Pancreas (tissue), 10 donors: ENCODE measurements at regions not wholly inside any gene's neighbourhood (a gene's known extent, or its start where the extent isn't known, plus 50 kb on each side); places are given as distances from the start of the nearest gene placed in this dataset.

Experiments used
- ATAC-seq, 4 donors: fragments of 200-7000 bp; cut with Tn5 transposase; one replicate each; pipeline versions ENCODE4 v1.8.0 to v1.9.1; 2020; ENCODE audit warnings: mild to moderate bottlenecking in 4 of 4, moderate library complexity in 4 of 4
- DNase-seq, 6 donors: peaks; one replicate each; pipeline ENCODE4 v3.0.0-alpha.2; 2020
- FAIRE-seq: peaks from 2 replicates; lab custom pipeline; 2012; peaks lifted over from hg19 to GRCh38; lab: Jason Lieb, UNC
- H3K27ac ChIP-seq, 4 donors: fragments of 200-600 bp; sonication (generic); 1 replicate in 3 of 4; 2 replicates in 1 of 4; pipeline versions ENCODE4 v1.5.0 to v1.8.0; 2020
- H3K27me3 ChIP-seq, 4 donors: fragments of 200-600 bp; one replicate each; pipeline ENCODE4 v1.8.0; 2021
- H3K36me3 ChIP-seq, 3 donors: fragments of 200-600 bp; sonication (generic) in 1 of 3; one replicate each; pipeline versions ENCODE4 v1.5.0 to v1.8.0; 2020 to 2021
- H3K4me1 ChIP-seq, 3 donors: fragments of 200-600 bp; one replicate each; pipeline ENCODE4 v1.8.0; 2021
- H3K4me3 ChIP-seq, 4 donors: fragments of 200-600 bp; sonication (generic) in 2 of 4; one replicate each; pipeline versions ENCODE4 v1.5.0 to v1.8.0; 2020 to 2021
- H3K9me3 ChIP-seq, 4 donors: fragments of 200-600 bp; one replicate each; pipeline ENCODE4 v1.8.0; 2021
- CTCF ChIP-seq, 4 donors: fragments of 200-600 bp; sonication (generic) in 3 of 4; IDR thresholded peaks; one replicate each; pipeline versions ENCODE4 v1.5.0 to v1.8.0; 2021; ENCODE audit warnings: antibody characterized with exemption in 4 of 4
- WGBS, 2 donors: extraction: QIAGEN DNeasy Blood & Tissue Kit; methylation state at CpG; one replicate each; pipeline ENCODE4 v1.1.7; 2013; 5-methylcytosine and 5-hydroxymethylcytosine counted together
- intact Hi-C, 3 donors: fragments of 100-400 bp; cut with DNase I; formaldehyde crosslinking; loops; one replicate each; pipeline versions ENCODE4 v1.11.1 to v1.14.2; 2022
- donor health status: healthy with polysubstance abuse.
- donor health status: DM: no; HTN: no; CAD: no; lungs with moderate emphysema.
- donor health status: DM: no; HTN: no; CAD: no.
- donor health status: control.
- donor health status: control.
- donor health status: Bipolar disorder and iron deficiency.
- donor health status: DM: yes; HTN: yes; CAD: no.
- donor health status: DM: no; HTN: no; CAD: no.
- donor health status: DM: no; HTN: no; CAD: no.
- donor health status: DM: yes; HTN: yes; CAD: no.

- Histone ChIP-seq H3K4me3 (no peak overlapping the region), H3K4me1 (no peaks in the 10 kb centered on the region), H3K36me3 (no peaks in the 10 kb centered on the region), H3K9me3 (no peaks in the 10 kb centered on the region), H3K27me3 (no peaks in the 10 kb centered on the region), H3K27ac (no peak overlapping the region)
- no peak for DNase-seq
- no peak for ATAC-seq
- FAIRE-seq = no peak
- TF ChIP-seq CTCF (IDR thresholded peaks at IDR 0.05) = no peak
- intact Hi-C loops = no loop called here
Measured at GRCh38 chr18:28602391-28602790, 425.5 kb upstream of the CDH2 start.

- no peak for TF ChIP-seq CTCF (IDR thresholded peaks at IDR 0.05)
- Histone ChIP-seq H3K36me3 (no peaks in the 10 kb centered on the region), H3K9me3 (no peaks in the 10 kb centered on the region), H3K27ac (no peak overlapping the region), H3K27me3 (no peaks in the 10 kb centered on the region), H3K4me3 (no peak overlapping the region), H3K4me1 (no peaks in the 10 kb centered on the region)
- ATAC-seq = no peak
- WGBS, 2 donors = 56 to 71% methylated on average over 4 of the region's 4 CpGs
- FAIRE-seq = no peak
- intact Hi-C loops = no loop called here
- no peak for DNase-seq
Measured at GRCh38 chr18:28594034-28594433, 417.1 kb upstream of the CDH2 start.

GRCh38 chr18:28588884-28589549 lies 412.1 kb upstream of the CDH2 start:
- no peak overlapping the region for H3K27ac ChIP-seq
- no peak for DNase-seq
- intact Hi-C loops = no loop called here
- H3K4me3 ChIP-seq = no peak overlapping the region
- no peaks in the 10 kb centered on the region for H3K36me3 ChIP-seq
- TF ChIP-seq CTCF (IDR thresholded peaks at IDR 0.05) = no peak
- FAIRE-seq = no peak
- no peaks in the 10 kb centered on the region for H3K27me3 ChIP-seq
- H3K4me1 ChIP-seq = no peaks in the 10 kb centered on the region
- 58 to 59% methylated on average over 1 of the region's 1 CpG for WGBS, 2 donors
- no peaks in the 10 kb centered on the region for H3K9me3 ChIP-seq
- ATAC-seq = no peak

GRCh38 chr18:28584731-28585130 lies 407.8 kb upstream of the CDH2 start:
- Histone ChIP-seq H3K27me3 (no peaks in the 10 kb centered on the region), H3K36me3 (no peaks in the 10 kb centered on the region), H3K4me3 (no peak overlapping the region), H3K9me3 (no peaks in the 10 kb centered on the region), H3K27ac (no peak overlapping the region), H3K4me1 (no peaks in the 10 kb centered on the region)
- no peak for TF ChIP-seq CTCF (IDR thresholded peaks at IDR 0.05)
- ATAC-seq (no peak), DNase-seq (no peak), FAIRE-seq (no peak)
- intact Hi-C loops = no loop called here
- WGBS, 2 donors = 37 to 40% methylated on average over 5 of the region's 5 CpGs

GRCh38 chr18:28582724-28583123 lies 405.8 kb upstream of the CDH2 start:
- 60 to 81% methylated on average over 2 of the region's 2 CpGs for WGBS, 2 donors
- Histone ChIP-seq H3K27me3 (no peaks in the 10 kb centered on the region), H3K4me3 (no peak overlapping the region), H3K9me3 (no peaks in the 10 kb centered on the region), H3K4me1 (no peaks in the 10 kb centered on the region), H3K36me3 (no peaks in the 10 kb centered on the region), H3K27ac (no peak overlapping the region)
- TF ChIP-seq CTCF (IDR thresholded peaks at IDR 0.05) = no peak
- FAIRE-seq (no peak), DNase-seq (no peak), ATAC-seq (no peak)
- intact Hi-C loops = no loop called here
